SK-N-SH treated with all-trans-retinoic acid at 6 μM for 48 hours (cell line): ENCODE measurements at regions not wholly inside any gene's neighbourhood (a gene's known extent, or its start where the extent isn't known, plus 50 kb on each side); places are given as distances from the start of the nearest gene placed in this dataset.

Experiments used
- ATAC-seq: fragments of 200-7000 bp; cut with Tn5 transposase; 3 replicates; pipeline ENCODE4 v1.9.1; 2020; ENCODE audit warnings: mild to moderate bottlenecking, moderate library complexity
- ARNTL ChIP-seq: fragments of 450-650 bp; formaldehyde crosslinking; IDR thresholded peaks from 2 replicates; pipeline ENCODE4 v1.5.0; 2020; ENCODE audit warnings: low read depth, mild to moderate bottlenecking, moderate library complexity, borderline replicate concordance
- BACH2 ChIP-seq: fragments of 250-450 bp; sonication (Bioruptor Pico); IDR thresholded peaks from 2 replicates; pipeline ENCODE4 v1.9.0; 2021; ENCODE audit warnings: mild to moderate bottlenecking, borderline replicate concordance
- CREB5 ChIP-seq: fragments of 250-450 bp; sonication (Bioruptor Pico); IDR thresholded peaks from 2 replicates; pipeline ENCODE4 v1.5.1; 2020; ENCODE audit warnings: low read depth, mild to moderate bottlenecking, moderate library complexity
- CSRNP3 ChIP-seq: fragments of 250-450 bp; sonication (Bioruptor Pico); IDR thresholded peaks from 2 replicates; pipeline ENCODE4 v1.5.1; 2021; ENCODE audit warnings: mild to moderate bottlenecking, moderate library complexity
- ESRRG ChIP-seq: fragments of 250-450 bp; sonication (Bioruptor Pico); IDR thresholded peaks from 2 replicates; pipeline ENCODE4 v1.6.1; 2021; ENCODE audit warnings: mild to moderate bottlenecking
- GLIS3 ChIP-seq: fragments of 250-450 bp; sonication (Bioruptor Pico); IDR thresholded peaks from 2 replicates; pipeline ENCODE4 v1.5.0; 2020; ENCODE audit warnings: mild to moderate bottlenecking, moderate library complexity
- ISL1 ChIP-seq: fragments of 250-450 bp; sonication (Bioruptor Pico); IDR thresholded peaks from 2 replicates; pipeline ENCODE4 v2.1.2; 2022; ENCODE audit warnings: mild to moderate bottlenecking, moderate library complexity
- OSR1 ChIP-seq: fragments of 250-450 bp; sonication (Bioruptor Pico); IDR thresholded peaks from 2 replicates; pipeline ENCODE4 v1.8.0; 2022; ENCODE audit warnings: moderate library complexity, mild to moderate bottlenecking, inconsistent platforms
- POU6F1 ChIP-seq: fragments of 250-450 bp; sonication (Bioruptor Pico); IDR thresholded peaks from 2 replicates; pipeline ENCODE4 v1.8.0; 2021; ENCODE audit warnings: low read depth, mild to moderate bottlenecking, moderate library complexity, borderline replicate concordance
- PPARA ChIP-seq: fragments of 250-450 bp; sonication (Bioruptor Pico); IDR thresholded peaks from 2 replicates; pipeline ENCODE4 v1.5.0; 2020; ENCODE audit warnings: mild to moderate bottlenecking, borderline replicate concordance
- RARB ChIP-seq: fragments of 250-450 bp; sonication (Bioruptor Pico); IDR thresholded peaks from 2 replicates; pipeline ENCODE4 v1.8.0; 2021; ENCODE audit warnings: mild to moderate bottlenecking, moderate library complexity
- SNAI2 ChIP-seq: fragments of 250-450 bp; sonication (Bioruptor Pico); IDR thresholded peaks from 2 replicates; pipeline ENCODE4 v1.5.0; 2020; ENCODE audit warnings: mild to moderate bottlenecking, moderate library complexity
- TOX ChIP-seq: fragments of 250-450 bp; sonication (Bioruptor Pico); IDR thresholded peaks from 2 replicates; pipeline ENCODE4 v1.8.0; 2021; ENCODE audit warnings: mild to moderate bottlenecking, moderate library complexity, borderline replicate concordance
- TSHZ2 ChIP-seq: fragments of 250-450 bp; sonication (Bioruptor Pico); IDR thresholded peaks from 2 replicates; pipeline ENCODE4 v1.5.0; 2020; ENCODE audit warnings: mild to moderate bottlenecking, moderate library complexity
- ZC3H10 ChIP-seq: fragments of 250-450 bp; sonication (Bioruptor Pico); IDR thresholded peaks from 2 replicates; pipeline ENCODE4 v1.5.1; 2021; ENCODE audit warnings: mild to moderate bottlenecking, moderate library complexity
- ZFP3 ChIP-seq: fragments of 250-450 bp; sonication (Bioruptor Pico); IDR thresholded peaks from 2 replicates; pipeline ENCODE4 v1.5.0; 2020; ENCODE audit warnings: mild to moderate bottlenecking, moderate library complexity
- ZFP30 ChIP-seq: fragments of 450-650 bp; formaldehyde crosslinking; IDR thresholded peaks from 2 replicates; pipeline ENCODE4 v1.5.0; 2022; ENCODE audit warnings: mild to moderate bottlenecking, moderate library complexity
- ZNF70 ChIP-seq: fragments of 450-650 bp; formaldehyde crosslinking; IDR thresholded peaks from 2 replicates; pipeline ENCODE4 v1.5.0; 2020; ENCODE audit warnings: mild to moderate bottlenecking, moderate library complexity
- ZNF8 ChIP-seq: fragments of 450-650 bp; formaldehyde crosslinking; IDR thresholded peaks from 2 replicates; pipeline ENCODE4 v1.5.0; 2020; ENCODE audit warnings: mild to moderate bottlenecking, moderate library complexity
- TF ChIP-seq, protein P1 (sequence below): fragments of 250-450 bp; sonication (Bioruptor Pico); IDR thresholded peaks from 2 replicates; pipeline ENCODE4 v1.8.0; 2020; ENCODE audit warnings: mild to moderate bottlenecking, moderate library complexity, borderline replicate concordance

DNA sequence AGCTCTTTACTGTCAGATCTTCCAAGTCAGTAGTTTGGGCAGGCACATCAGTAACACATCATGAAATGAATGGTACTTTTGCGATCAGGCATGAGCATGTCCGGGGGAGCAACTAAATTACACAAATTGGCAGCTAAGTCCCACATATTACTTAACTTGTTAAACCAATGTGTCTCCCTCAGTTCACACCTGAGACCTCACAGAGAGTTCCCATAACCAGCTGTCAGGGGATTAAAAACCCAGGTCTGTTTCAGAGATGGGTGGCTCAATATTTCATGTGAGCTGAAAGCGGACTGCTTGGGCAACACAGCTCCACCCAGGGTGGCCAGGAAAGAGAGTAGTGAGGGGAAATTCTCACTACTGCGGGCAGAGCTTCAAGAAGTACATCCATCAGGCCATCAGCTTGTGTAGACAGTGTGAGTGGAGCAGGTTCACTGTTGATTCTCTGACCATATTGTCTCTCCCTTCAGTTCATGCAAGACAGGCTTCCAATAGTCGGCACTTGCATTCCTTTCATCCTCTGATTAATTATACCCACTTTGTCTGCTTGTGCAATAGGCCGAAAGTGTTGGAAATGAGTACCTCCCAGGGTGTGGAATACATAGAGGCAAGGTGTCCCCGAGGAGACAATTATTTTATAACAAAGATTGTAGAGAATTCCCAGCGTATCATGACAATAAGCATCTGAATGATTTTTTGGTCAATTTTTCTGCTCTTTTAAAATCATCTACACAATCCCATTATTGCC, 139.9 kb downstream of the PTGER3 start:
- no peak for TF ChIP-seq PPARA (CRISPR knock-in tag)
- TF ChIP-seq BACH2 = no peak
- no peak for TF ChIP-seq TOX (CRISPR knock-in tag)
- TF ChIP-seq ZNF70 (CRISPR knock-in tag) = no peak
- TF ChIP-seq ZC3H10 (CRISPR knock-in tag) = no peak
- no peak for TF ChIP-seq CREB5 (CRISPR knock-in tag)
- TF ChIP-seq SNAI2 = no peak
- TF ChIP-seq GLIS3 (CRISPR knock-in tag) = no peak
- TF ChIP-seq, protein P1, sequence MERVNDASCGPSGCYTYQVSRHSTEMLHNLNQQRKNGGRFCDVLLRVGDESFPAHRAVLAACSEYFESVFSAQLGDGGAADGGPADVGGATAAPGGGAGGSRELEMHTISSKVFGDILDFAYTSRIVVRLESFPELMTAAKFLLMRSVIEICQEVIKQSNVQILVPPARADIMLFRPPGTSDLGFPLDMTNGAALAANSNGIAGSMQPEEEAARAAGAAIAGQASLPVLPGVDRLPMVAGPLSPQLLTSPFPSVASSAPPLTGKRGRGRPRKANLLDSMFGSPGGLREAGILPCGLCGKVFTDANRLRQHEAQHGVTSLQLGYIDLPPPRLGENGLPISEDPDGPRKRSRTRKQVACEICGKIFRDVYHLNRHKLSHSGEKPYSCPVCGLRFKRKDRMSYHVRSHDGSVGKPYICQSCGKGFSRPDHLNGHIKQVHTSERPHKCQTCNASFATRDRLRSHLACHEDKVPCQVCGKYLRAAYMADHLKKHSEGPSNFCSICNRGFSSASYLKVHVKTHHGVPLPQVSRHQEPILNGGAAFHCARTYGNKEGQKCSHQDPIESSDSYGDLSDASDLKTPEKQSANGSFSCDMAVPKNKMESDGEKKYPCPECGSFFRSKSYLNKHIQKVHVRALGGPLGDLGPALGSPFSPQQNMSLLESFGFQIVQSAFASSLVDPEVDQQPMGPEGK (CRISPR knock-in tag) = no peak
- TF ChIP-seq ARNTL (CRISPR knock-in tag) = no peak
- no peak for ATAC-seq

DNA sequence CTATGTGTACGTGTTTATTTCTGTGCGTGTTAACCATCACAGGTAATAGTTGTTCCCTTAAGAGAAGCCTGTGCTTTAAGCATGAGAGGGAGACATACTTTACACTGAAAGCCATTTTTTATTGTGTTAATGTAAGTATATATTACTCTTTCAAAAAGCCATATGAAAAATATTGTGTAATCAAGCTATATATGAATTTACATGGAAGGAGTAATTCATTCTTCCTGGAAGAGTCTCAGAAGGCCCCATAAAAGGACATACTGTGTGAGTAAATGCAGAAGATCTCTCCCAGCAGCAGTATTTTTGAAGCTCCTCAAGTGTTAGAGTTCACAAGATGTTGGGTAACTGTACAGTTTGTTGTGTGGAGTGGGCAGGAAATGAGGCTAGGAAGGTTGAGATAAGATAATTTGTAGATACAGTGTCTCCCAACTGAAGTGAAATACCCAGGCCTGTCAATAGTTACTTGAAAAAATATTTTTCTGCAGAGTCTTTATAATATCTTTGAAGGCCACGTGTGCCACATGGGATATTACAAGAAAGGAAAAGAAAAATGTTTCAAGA, 138.3 kb downstream of the PTGER3 start:
- TF ChIP-seq ISL1 (CRISPR knock-in tag) (no peak), ZNF8 (CRISPR knock-in tag) (no peak), ESRRG (CRISPR knock-in tag) (no peak), BACH2 (no peak), ZNF70 (CRISPR knock-in tag) (no peak), TSHZ2 (CRISPR knock-in tag) (no peak), PPARA (CRISPR knock-in tag) (no peak), POU6F1 (CRISPR knock-in tag) (no peak), RARB (CRISPR knock-in tag) (no peak), ZFP30 (no peak), OSR1 (no peak), CREB5 (CRISPR knock-in tag) (no peak), CSRNP3 (CRISPR knock-in tag) (no peak), ZFP3 (CRISPR knock-in tag) (no peak)
- TF ChIP-seq, protein P1 (CRISPR knock-in tag) = no peak
- TF ChIP-seq, all 23 proteins: peak for 0
- no peak for ATAC-seq
